ENCODE measurements at regions not wholly inside any gene's neighbourhood (a gene's known extent, or its start where the extent isn't known, plus 50 kb on each side); places are given as distances from the start of the nearest gene placed in this dataset.

- TF ChIP-seq EZH2 (IDR thresholded peaks at IDR 0.05) = no peak
- no peak for TF ChIP-seq POLR2AphosphoS5 (IDR thresholded peaks at IDR 0.05; ENCODE audit: borderline replicate concordance, low read depth, low read length)
- TF ChIP-seq FOXP2 (optimal IDR thresholded peaks at IDR 0.05; ENCODE audit: control extremely low read depth, extremely low read length, insufficient read depth) = no peak
These were observed 183.3 kb downstream of the UBE2E3 start for GRCh38 chr2:181163691-181164090.
